SKM-1 treated with dmso at 0.1 percent for 144 hours (cell line): ENCODE measurements at regions not wholly inside any gene's neighbourhood (a gene's known extent, or its start where the extent isn't known, plus 50 kb on each side); places are given as distances from the start of the nearest gene placed in this dataset.
A peak's percentile ranks its signal among the peaks of the same experiment; 100 is the strongest.
"Not testable (repeated sequence)": the region's sequence is repeated elsewhere in the genome, so short reads cannot be mapped to it uniquely, and the experiment has no call there.

Experiments used
- DNase-seq: peaks from one replicate; lab custom pipeline; 2025; ENCODE audit not compliant: unreplicated experiment; lab: John Stamatoyannopoulos, UW

DNA sequence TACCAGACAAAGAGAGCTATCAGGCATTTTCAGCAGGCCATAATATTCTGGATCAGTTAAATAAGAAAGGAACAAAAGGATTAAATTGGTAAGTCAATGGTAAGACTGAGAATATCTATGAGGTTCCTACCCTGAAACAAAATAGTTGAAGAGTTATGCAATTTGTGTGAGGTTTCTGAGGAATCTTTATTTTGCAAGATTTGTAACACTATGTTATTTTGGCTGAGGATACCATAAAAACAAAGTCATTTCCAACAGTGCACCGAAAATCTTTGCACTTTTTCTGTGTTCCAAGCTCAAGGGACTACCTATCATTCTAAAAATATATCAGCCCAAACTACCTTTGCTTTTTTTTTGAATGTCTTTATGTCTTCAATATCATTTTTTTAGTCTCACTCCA, 383.3 kb upstream of the CITED2 start:
- DNase-seq: no peak

DNA sequence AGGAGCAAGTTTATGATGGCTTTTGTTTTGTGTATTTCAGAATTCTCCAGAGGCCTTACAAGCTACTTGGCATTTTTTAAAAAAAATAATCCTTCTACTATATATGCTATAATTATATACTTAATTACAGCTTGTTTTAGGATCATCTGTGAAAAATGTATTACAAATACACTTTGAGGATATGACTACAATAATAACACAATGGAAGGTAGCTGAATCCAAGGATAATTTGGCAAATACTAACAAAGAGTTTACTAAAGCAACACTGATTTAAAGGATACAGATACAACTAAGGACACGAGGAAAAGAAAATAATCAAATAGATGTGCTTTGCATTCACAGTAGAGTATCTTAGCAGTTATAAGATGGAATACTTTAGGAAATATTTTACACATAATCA, 381.9 kb upstream of the CITED2 start:
- no peak for DNase-seq

DNA sequence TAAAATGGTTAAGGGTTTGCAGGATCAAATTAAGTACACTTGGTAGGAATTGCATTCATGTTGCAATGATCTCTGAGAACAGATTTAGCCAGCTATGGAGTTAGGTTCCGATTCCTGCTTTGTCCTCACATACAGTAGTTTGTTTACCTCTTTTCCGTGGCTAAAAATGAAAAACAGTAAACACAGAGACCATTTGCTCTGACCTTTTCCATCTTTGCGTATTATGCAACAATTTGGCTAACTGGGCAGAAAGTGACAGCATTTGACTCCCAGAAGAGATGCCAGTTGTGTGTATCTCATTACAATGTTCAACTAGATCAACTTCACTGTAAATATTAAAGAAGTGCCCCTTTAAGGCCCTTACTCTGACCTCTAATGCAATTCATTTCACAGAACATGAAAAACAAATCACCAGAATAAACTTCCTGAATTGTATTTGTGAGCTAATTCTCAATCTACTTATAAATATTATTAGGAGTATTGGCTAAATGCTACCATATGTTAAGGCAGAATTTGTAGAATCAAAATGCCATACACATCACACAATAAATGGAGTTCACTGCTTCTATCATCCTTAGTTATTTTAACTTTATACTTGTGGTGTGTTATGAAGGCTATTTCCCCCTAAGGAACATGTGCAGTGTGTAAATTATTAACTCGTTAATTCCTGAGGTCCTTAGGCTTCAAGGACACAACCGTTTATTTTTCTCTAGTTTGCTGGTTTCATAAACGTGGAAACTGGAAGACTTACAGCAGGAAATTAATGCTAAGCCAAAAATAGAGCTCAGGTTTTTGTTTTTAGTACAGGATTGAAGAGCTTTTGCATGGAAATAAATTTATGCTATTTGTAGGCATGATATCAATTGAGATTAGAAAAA, 380.7 kb upstream of the CITED2 start:
- no peak for DNase-seq

- DNase-seq: no peak
These were observed 378.9 kb upstream of the CITED2 start for GRCh38 chr6:139753198-139753861.

GRCh38 chr6:139752086-139752485, 377.6 kb upstream of the CITED2 start:
- DNase-seq: no peak

- DNase-seq: no peak
These were observed 376.7 kb upstream of the CITED2 start for GRCh38 chr6:139751179-139751578.

GRCh38 chr6:139748353-139749146, 374.1 kb upstream of the CITED2 start:
- no peak for DNase-seq

GRCh38 chr6:139747154-139747553, 372.7 kb upstream of the CITED2 start:
- no peak for DNase-seq

GRCh38 chr6:139744891-139745290, 370.4 kb upstream of the CITED2 start:
- DNase-seq: no peak

GRCh38 chr6:139743664-139744437, 369.4 kb upstream of the CITED2 start:
- DNase-seq: no peak

GRCh38 chr6:139742671-139743070, 368.2 kb upstream of the CITED2 start:
- DNase-seq: no peak

DNA sequence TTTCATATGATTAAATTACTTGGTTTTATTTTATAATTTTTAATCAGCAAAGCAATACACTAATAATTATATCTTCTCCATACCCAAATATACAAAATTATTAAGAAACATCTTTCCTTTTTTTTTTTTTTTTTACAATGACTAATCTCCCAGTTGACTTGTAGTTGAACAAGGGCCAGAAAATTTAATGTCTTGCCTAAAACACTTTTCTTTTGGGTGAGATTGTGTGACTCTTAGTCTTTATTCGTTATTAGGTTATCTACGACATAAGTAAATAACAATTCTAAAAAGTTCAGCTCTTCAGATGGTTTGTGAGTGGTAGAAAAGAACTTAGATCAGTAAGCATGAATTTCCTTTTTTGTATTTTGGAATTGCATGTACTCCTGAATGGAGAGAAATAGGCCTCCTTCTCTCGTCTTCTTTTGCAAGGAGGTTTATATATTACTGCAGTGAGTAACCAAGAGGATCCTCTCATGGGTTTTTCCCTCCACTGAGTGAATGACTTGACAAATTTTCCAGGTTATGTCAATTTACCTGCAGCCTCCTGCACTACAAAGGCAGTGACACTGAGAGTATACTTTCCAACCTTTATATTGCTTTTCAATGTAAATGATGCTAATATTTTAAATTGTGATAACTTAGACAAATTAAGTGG, 364.5 kb upstream of the CITED2 start:
- DNase-seq: no peak

- peak; percentile 74 for DNase-seq
These were observed 362.0 kb upstream of the CITED2 start for GRCh38 chr6:139736325-139736906.

GRCh38 chr6:139732451-139732850, 358.0 kb upstream of the CITED2 start:
- DNase-seq: no peak

DNA sequence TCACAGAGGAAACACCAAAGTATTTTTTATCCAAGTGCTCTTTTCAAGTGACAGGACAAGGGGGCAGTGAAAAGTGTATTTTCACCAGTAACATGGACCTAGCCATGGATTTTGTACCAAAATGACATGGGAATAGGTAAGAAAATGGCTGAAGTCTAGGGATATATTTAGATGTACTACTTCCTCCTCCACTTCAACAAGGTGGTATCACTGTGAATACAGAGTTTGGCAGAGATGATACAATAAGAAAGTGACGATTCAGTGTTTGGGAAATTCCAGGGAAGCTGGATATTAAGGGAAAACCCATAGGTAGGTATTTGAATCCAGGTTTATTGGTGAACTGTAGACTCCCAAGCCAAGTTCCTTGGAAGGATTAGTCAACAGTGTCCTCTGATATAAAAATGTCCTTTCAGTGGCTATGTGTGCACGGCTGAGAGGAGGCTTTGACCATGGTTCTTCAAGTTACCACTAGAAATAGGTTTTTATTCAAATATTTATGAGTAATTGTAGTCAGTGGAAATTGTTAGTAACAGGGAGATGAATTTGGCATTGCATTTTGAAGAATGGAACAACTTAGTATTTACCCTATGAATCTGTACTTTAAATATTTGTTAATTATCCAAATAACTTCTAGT, 356.0 kb upstream of the CITED2 start:
- DNase-seq: no peak

DNA sequence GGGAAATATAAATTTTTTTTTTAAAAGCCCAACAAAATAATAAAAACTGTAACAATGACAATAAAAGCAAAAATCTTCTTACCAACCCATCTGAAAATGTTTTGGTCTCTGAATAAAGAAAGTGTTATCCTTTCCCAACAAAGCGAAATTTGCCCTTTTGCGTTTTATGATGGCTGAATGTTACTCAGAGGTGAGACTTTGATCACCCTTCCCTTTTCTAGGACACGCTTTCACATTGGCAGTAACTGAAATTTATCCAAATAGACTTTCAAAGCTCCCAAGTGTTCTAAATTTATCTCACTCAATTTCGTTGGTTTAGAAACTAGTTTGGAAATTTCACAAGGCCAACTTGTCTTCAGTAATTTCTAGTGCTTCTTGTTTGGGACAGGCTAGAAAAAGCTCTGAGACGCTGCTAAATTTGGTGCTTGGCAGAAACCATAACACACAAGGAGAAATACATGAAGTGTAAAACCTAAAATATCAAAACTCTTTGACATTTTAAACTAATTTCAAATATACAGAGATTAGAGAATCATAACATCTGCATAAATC, 354.5 kb upstream of the CITED2 start:
- DNase-seq: no peak

DNA sequence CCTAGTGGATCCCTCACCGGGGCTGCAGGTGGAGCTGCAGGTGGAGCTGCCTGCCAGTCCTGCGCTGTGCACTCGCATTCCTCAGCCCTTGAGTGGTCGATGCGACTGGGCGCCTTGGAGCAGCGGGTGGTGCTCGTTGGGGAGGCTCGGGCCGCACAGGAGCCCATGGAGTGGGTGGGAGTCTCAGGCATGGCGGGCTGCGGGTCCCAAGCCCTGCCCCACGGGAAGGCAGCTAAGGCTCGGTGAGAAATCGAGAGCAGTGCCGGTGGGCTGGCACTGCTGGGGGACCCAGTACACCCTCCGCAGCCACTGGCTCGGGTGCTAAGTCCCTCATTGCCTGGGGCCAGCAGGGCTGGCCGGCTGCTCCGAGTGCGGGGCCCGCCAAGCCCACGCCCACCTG, 351.8 kb upstream of the CITED2 start:
- not testable (repeated sequence) for DNase-seq

- DNase-seq: no peak
These were observed 348.1 kb upstream of the CITED2 start for GRCh38 chr6:139722530-139722929.

DNA sequence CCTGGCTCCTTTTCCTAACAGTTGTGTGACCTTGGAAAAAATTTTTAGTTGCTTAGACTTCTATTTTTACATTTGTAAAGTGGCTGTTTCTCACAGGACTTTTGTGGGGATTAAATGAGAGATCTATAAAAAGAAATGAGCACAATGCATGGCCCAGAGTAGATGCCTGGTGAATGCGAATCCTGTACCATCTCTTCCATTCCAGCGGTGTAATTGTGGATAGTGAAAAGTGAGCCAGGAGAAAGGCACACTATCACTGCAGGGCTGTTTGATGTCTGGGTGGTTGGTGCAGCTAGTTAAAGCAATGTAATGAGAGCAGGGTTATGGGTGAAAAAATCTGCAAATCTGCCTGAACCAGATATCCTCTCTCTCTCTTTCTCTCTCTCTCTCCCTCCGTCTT, 347.5 kb upstream of the CITED2 start:
- DNase-seq: no peak
